Tongue (tissue), 1 donor: ENCODE measurements at regions not wholly inside any gene's neighbourhood (a gene's known extent, or its start where the extent isn't known, plus 50 kb on each side); places are given as distances from the start of the nearest gene placed in this dataset.
A peak's percentile ranks its signal among the peaks of the same experiment; 100 is the strongest.

Experiments used
- DNase-seq: peaks from one replicate; pipeline ENCODE4 v3.0.0-alpha.2; 2015

GRCh38 chr19:33948651-33949335, 152.1 kb downstream of the KCTD15 start:
- DNase-seq, result no peak

- DNase-seq, result no peak
Measured at GRCh38 chr19:33950091-33950750, 153.6 kb downstream of the KCTD15 start.

DNA sequence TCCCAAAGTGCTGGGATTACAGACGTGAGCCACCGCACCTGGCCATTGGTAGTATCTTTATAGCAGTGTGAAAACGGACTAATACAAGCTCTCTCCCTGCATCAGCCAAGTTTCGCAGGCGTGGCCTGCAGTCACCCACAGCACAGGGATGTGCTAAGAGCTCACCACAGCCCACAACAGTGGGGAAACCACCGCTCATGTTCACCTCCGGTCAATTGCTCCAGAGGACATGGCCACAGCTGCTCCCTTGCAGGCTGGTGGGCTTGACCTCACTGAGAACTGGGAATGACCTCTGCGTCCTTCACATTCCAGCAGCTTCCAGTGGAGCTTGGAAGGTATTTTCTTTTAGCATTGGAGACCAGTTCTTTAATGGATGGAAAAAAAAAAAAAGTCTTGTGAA, 156.4 kb downstream of the KCTD15 start:
- no peak for DNase-seq

DNA sequence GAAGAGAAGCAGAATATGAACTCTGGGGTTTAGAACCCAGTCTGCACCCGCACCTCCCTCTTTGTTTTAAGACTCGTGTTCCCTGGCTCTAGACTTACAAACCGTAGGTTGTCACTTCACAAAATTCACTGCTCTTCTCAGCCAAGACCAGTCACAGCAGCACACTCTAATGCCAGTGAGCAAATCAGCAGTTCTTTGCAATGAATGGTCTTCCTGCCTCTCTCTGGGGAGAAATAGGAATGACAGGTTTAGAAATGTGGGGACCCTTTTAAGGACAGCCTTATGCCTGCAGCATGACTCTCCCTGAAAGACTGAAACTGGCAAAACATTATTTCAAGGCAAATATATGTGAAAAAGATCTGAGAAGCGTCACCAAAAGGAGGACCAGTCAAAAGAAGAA, 156.9 kb downstream of the KCTD15 start:
- no peak for DNase-seq

DNA sequence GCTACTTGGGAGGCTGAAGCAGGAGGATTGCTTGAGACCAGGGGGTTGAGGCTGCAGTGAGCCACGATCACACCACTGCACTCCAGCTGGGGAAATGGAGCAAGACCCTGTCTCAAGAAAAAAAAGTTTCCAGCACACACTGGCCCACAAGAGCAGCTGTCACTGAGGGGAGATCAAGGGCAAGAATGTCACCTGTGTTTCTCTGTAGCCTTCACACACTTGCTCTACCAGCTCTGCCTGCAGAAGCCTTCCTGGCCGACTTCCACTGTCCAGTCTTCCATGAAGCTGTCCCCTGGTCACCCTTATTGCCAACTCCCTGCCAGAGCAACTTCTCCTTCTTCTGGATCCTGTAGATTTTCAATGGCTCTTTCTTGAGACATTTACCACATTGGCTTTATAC, 158.0 kb downstream of the KCTD15 start:
- no peak for DNase-seq

- no peak for DNase-seq
Measured at GRCh38 chr19:33956941-33957340, 160.3 kb downstream of the KCTD15 start.

- no peak for DNase-seq
Measured at GRCh38 chr19:33957804-33958203, 161.1 kb downstream of the KCTD15 start.

DNA sequence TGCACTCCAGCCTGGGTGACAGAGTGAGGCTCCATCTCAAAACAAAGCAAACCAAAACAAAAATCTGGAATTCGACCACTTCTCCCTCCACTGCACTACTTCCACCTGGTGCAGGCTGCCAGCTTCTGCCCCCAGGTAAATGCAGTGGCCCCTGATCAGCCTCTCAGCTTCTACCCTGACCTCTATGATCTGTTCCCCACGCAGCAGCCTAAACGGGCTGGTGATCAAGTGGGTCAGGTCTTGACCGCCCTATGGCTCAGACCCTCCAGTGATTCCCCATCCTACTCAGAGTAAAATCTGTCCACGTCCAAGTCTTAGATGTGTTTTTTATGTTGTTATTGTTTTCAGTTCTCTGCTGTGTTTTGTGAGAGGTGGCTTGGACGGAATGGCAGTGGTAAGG, 163.9 kb downstream of the KCTD15 start:
- no peak for DNase-seq

DNA sequence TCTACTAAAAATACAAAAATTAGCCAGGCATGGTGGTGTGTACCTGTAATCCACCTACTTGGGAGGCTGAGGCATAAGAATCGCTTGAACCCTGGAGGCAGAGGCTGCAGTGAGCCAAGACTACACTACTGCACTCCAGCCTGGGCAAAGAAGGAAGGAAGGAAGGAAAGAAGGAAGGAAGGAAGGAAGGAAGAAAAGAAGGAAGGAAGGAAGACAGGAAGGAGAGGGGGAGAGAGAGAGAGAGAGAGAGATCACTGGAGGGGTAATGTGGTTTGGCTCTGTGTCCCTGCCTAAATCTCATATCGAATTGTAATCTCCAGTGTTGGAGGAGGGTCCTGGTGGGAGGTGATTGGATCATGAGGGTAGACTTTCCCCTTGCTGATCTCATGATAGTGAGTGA, 165.5 kb downstream of the KCTD15 start:
- no peak for DNase-seq

DNA sequence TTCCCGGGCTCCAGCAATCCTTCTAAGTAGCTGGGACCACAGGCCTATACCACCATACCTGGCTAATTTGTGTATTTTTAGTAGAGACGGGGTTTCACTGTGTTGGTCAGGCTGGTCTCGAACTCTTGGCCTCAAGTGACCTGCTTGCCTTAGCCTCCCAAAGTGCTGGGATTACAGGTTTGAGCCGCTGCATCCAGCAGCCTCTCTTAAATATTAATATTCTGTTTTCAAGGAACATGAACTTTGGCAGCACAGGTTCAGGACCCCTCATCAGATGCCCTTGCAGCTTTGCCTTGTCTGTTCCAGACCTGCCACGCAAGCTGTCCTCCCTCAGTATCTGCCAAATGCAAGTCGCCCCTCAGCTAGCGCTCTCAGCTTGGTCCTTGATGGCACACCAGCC, 166.8 kb downstream of the KCTD15 start:
- no peak for DNase-seq

DNA sequence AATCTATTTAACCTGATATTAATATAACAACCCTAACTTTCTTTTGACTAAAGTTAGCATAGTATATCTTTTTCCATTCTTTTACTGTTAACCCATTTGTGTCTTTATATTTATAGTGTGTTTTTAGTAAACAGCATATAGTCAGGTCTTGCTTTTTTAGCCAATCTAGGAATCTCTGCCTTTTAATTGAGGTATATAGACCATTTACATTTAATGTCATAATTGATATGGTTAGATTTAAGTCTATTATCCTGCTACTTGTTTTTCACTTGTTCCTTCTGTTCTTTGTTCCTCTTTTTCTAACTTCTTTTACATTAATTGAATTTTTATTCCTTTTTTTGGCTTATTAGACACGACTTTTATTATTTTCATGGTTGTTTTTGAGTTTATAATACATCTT, 174.4 kb downstream of the KCTD15 start:
- no peak for DNase-seq

GRCh38 chr19:33977756-33978685, 181.4 kb downstream of the KCTD15 start:
- DNase-seq, result no peak

DNA sequence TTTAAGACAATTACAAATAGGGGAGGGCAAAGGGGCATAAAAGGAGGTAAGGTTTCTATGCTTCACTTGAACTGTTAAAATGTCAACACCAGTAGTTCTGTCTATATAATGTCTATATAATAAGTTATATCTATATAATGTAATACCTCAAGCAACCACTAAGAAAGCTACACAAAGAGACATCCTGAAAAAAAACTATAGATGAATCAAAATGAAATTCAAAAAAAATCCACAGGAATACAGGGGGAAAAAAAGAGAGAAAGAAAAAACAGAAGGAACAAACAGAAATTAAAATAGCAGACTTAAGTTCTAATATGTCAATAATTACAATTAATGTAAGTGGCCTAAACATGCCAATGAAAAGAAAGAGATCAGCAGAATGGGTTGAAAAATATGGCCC, 186.0 kb downstream of the KCTD15 start:
- no peak for DNase-seq

DNA sequence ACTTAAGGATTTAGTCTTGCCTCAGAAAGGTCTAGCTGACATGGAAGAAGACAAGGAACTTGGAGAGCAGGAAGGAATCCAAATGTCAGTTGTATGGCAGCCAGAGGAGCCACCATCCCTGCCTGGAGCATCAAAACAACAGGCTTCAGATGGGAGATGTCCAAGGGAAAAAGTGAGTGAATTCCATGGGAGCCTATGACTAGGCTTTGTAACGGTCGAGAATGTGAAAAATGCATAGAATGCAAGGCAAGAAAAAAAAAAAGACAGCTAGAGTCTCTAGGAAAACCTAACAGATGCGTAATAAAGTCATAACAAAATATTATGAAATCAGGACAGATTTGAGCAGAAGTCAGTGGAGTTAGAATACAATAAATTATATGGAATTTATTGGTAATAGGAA, 183.7 kb upstream of the LSM14A start:
- no peak for DNase-seq

GRCh38 chr19:33997690-33998089, 174.6 kb upstream of the LSM14A start:
- no peak for DNase-seq

GRCh38 chr19:33998302-33998701, 174.0 kb upstream of the LSM14A start:
- no peak for DNase-seq

GRCh38 chr19:33998739-33999345, 173.5 kb upstream of the LSM14A start:
- DNase-seq, result peak; percentile 4

GRCh38 chr19:34017024-34017423, 155.3 kb upstream of the LSM14A start:
- no peak for DNase-seq

- no peak for DNase-seq
Measured at GRCh38 chr19:34017601-34018000, 154.7 kb upstream of the LSM14A start.

DNA sequence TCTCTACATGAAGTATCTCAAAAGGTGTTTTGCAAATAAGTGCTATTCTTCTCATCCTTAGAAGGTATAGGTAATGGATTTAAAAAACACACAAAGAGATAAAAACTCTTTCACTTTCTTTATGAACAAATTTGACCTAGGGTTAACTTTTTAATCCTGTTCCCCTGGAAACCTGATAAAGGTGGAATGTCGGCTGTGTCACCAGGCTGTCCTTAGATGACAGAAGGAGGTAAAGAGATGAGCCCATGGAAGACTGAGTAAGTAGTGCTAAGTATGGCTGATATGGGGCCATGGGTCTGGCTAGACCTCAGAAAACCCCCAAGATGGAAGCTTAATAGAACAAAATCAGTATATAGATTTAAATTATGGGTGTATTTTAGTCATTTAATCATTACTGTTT, 153.8 kb upstream of the LSM14A start:
- no peak for DNase-seq

GRCh38 chr19:34023381-34023780, 148.9 kb upstream of the LSM14A start:
- no peak for DNase-seq

GRCh38 chr19:34033880-34034279, 138.4 kb upstream of the LSM14A start:
- no peak for DNase-seq

DNA sequence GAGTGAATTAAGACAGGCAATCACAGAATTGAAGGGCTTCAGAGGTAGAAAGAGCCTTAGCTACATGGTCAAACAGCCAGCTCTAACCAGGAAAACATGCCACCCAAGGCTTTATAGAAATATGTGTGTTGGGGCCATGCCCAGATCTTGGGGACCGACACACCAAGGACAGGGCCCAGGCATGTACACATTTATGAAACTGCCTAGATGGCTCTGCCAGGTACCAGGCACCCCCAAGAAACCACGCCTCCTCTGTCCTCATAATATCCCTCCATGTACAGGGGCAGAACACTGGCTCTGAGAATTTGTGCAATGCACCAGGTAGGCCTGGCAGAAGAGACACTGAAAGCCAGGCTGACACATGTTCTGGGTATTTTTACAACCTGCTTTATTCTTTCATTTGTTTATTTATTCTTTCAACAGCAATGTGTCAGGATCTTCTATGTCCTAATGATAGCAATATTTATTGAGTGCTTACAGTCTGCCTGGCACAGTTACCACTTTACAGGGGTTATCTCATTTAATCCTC, 137.9 kb upstream of the LSM14A start:
- DNase-seq, result no peak
